Heart right ventricle (tissue), 16 donors: ENCODE measurements at regions not wholly inside any gene's neighbourhood (a gene's known extent, or its start where the extent isn't known, plus 50 kb on each side); places are given as distances from the start of the nearest gene placed in this dataset.

ENCODE experiments used
- ATAC-seq, 8 donors: fragments of 200-7000 bp; cut with Tn5 transposase; one replicate each; pipeline ENCODE4 v1.9.1; 2020; ENCODE audit warnings: mild to moderate bottlenecking in 8 of 8, moderate library complexity in 8 of 8, moderate number of reproducible peaks in 1 of 8
- DNase-seq, 2 donors: peaks; one replicate each; pipeline ENCODE4 v3.0.0-alpha.2; 2020
- H3K27ac ChIP-seq, 10 donors: fragments of 200-600 bp; sonication (generic) in 2 of 10; one replicate each; pipeline versions ENCODE4 v1.5.0 to v1.8.0; 2020 to 2022; ENCODE audit warnings: mild to moderate bottlenecking in 3 of 10
- H3K27me3 ChIP-seq, 7 donors: fragments of 200-600 bp; one replicate each; pipeline ENCODE4 v1.8.0; 2021 to 2022; ENCODE audit warnings: mild to moderate bottlenecking in 2 of 7
- H3K36me3 ChIP-seq, 9 donors: fragments of 200-600 bp; sonication (generic) in 1 of 9; one replicate each; pipeline versions ENCODE4 v1.5.0 to v1.8.0; 2020 to 2022; ENCODE audit warnings: mild to moderate bottlenecking in 2 of 9
- H3K4me1 ChIP-seq, 9 donors: fragments of 200-600 bp; sonication (generic) in 1 of 9; one replicate each; pipeline versions ENCODE4 v1.5.0 to v1.8.0; 2020 to 2022; ENCODE audit warnings: mild to moderate bottlenecking in 4 of 9
- H3K4me3 ChIP-seq, 10 donors: fragments of 200-600 bp; sonication (generic) in 2 of 10; one replicate each; pipeline versions ENCODE4 v1.5.0 to v1.8.0; 2020 to 2022; ENCODE audit warnings: mild to moderate bottlenecking in 7 of 10, moderate library complexity in 2 of 10
- H3K9me3 ChIP-seq, 11 donors: fragments of 200-600 bp in 10 of 11; sonication (generic) in 2 of 11; one replicate each; pipeline versions ENCODE4 v1.5.0 to v1.8.0; 2013 to 2022; ENCODE audit warnings: mild to moderate bottlenecking in 2 of 11, control low read depth in 1 of 11, moderate library complexity in 1 of 11
- CTCF ChIP-seq, 9 donors: fragments of 200-600 bp; sonication (generic) in 2 of 9; IDR thresholded peaks; one replicate each; pipeline versions ENCODE4 v1.5.0 to v1.8.0; 2021 to 2022; ENCODE audit warnings: antibody characterized with exemption in 9 of 9, mild to moderate bottlenecking in 5 of 9, moderate library complexity in 1 of 9
- WGBS, 2 donors: extraction: QIAGEN DNeasy Blood & Tissue Kit; methylation state at CpG; one replicate each; pipeline ENCODE4 v1.1.7; 2013; ENCODE audit warnings: inconsistent platforms in 1 of 2; 5-methylcytosine and 5-hydroxymethylcytosine counted together
- intact Hi-C, 10 donors: fragments of 100-400 bp; cut with DNase I; formaldehyde crosslinking; loops; one replicate each; pipeline versions ENCODE4 v1.11.1 to v1.14.2; 2022
- donor health status: Arrhythmogenic right ventricular cardiomyopathy.
- donor health status: ischemic (EF 13 %, LVEDD 7.1; RV severe dilation, severe dysfunction).
- donor health status: healthy with polysubstance abuse.
- donor health status: DM: no; HTN: yes; CAD: no.
- donor health status: DM: no; HTN: no; CAD: no.
- donor health status: ischemic (EF 25% LVEDD 6.9; RV normal size, moderate dysfunction).
- donor health status: ischemic (EF 25% LVEDD 5.7; RV mildly dilated, moderate dysfunction).
- donor health status: healthy.
- donor health status: DM: yes; HTN: yes; CAD: no.
- donor health status: Ischemic cardiomyopathy.
- donor health status: ischemic (EF 35%, LVEDD 5.7; RV mildly dilated, moderate dysfunction).
- donor health status: nonischemic (EF 11% LVEDD 7.7; RV severe dilation, severe dysfunction).
- donor health status: DM: yes; HTN: yes; CAD: no.
- donor health status: PGD.
- donor health status: ischemic (EF 29% LVEDD 5.4; RV normal size, mild dysfunction).
- donor health status: nonischemic (EF 23%, LVEDD 6.1; RV moderate dilation, normal function).

GRCh38 chr3:87575550-87575949 is 299.2 kb upstream of the POU1F1 start:
- intact Hi-C loops = no loop called here
- ATAC-seq = no peak
- no peak for DNase-seq
- H3K4me3 ChIP-seq = no peak overlapping the region
- no peaks in the 10 kb centered on the region for H3K4me1 ChIP-seq
- H3K27me3 ChIP-seq = no peaks in the 10 kb centered on the region
- no peaks in the 10 kb centered on the region for H3K36me3 ChIP-seq
- TF ChIP-seq CTCF (IDR thresholded peaks at IDR 0.05) = no peak
- no peaks in the 10 kb centered on the region for H3K9me3 ChIP-seq
- no peak overlapping the region for H3K27ac ChIP-seq
- 43 to 48% methylated on average over 5 of the region's 5 CpGs for WGBS, 2 donors

- Histone ChIP-seq H3K27ac (no peak overlapping the region), H3K36me3 (no peaks in the 10 kb centered on the region), H3K9me3 (no peaks in the 10 kb centered on the region), H3K27me3 (no peaks in the 10 kb centered on the region), H3K4me3 (no peak overlapping the region), H3K4me1 (no peaks in the 10 kb centered on the region)
- no peak for TF ChIP-seq CTCF (IDR thresholded peaks at IDR 0.05)
- no peak for ATAC-seq
- 72 to 74% methylated on average over 5 of the region's 5 CpGs for WGBS, 2 donors
- intact Hi-C loops = no loop called here
- no peak for DNase-seq
These were observed 291.9 kb upstream of the POU1F1 start for GRCh38 chr3:87568331-87568730.

- Histone ChIP-seq H3K4me3 (no peak overlapping the region), H3K27ac (no peak overlapping the region), H3K4me1 (no peaks in the 10 kb centered on the region), H3K36me3 (no peaks in the 10 kb centered on the region), H3K27me3 (no peaks in the 10 kb centered on the region), H3K9me3 (peaks cover 0 to 10% (median 0%) of the 10 kb centered on the region in 11 donors)
- WGBS, 2 donors = 26 to 32% methylated on average over 1 of the region's 1 CpG
- no peak for ATAC-seq
- TF ChIP-seq CTCF (IDR thresholded peaks at IDR 0.05) = no peak
- intact Hi-C loops = no loop called here
- DNase-seq = no peak
These were observed 288.1 kb upstream of the POU1F1 start for GRCh38 chr3:87564438-87564837.

- no peaks in the 10 kb centered on the region for H3K27me3 ChIP-seq
- H3K36me3 ChIP-seq = no peaks in the 10 kb centered on the region
- H3K4me3 ChIP-seq = no peak overlapping the region
- peaks cover 0 to 10% (median 0%) of the 10 kb centered on the region in 11 donors for H3K9me3 ChIP-seq
- 70 to 72% methylated on average over 4 of the region's 4 CpGs for WGBS, 2 donors
- no peak for ATAC-seq
- DNase-seq = no peak
- intact Hi-C loops = no loop called here
- no peaks in the 10 kb centered on the region for H3K4me1 ChIP-seq
- TF ChIP-seq CTCF (IDR thresholded peaks at IDR 0.05) = no peak
- no peak overlapping the region for H3K27ac ChIP-seq
These were observed 287.3 kb upstream of the POU1F1 start for GRCh38 chr3:87563712-87564111.

GRCh38 chr3:87558492-87558891 is 282.1 kb upstream of the POU1F1 start:
- intact Hi-C loops = no loop called here
- Histone ChIP-seq H3K27me3 (no peaks in the 10 kb centered on the region), H3K36me3 (no peaks in the 10 kb centered on the region), H3K4me3 (no peak overlapping the region), H3K9me3 (peaks cover 0 to 10% (median 0%) of the 10 kb centered on the region in 11 donors), H3K4me1 (no peaks in the 10 kb centered on the region), H3K27ac (no peak overlapping the region)
- no peak for TF ChIP-seq CTCF (IDR thresholded peaks at IDR 0.05)
- ATAC-seq (no peak), DNase-seq (no peak)
- WGBS, 2 donors = 73 to 81% methylated on average over 3 of the region's 3 CpGs
